Esophagus muscularis mucosa (tissue), 4 donors: ENCODE measurements at regions not wholly inside any gene's neighbourhood (a gene's known extent, or its start where the extent isn't known, plus 50 kb on each side); places are given as distances from the start of the nearest gene placed in this dataset.
A peak's percentile ranks its signal among the peaks of the same experiment; 100 is the strongest.

Source experiments
- DNase-seq: peaks from one replicate; pipeline ENCODE4 v3.0.0-alpha.2; 2017; ENCODE audit errors: extremely low spot score
- H3K27ac ChIP-seq, 4 donors: fragments of 200-600 bp; sonication (generic); replicated peaks in 1 of 4; 1 replicate in 3 of 4; 2 replicates in 1 of 4; pipeline ENCODE4 v1.5.1; 2016 to 2019; ENCODE audit warnings: mild to moderate bottlenecking in 1 of 4
- H3K27me3 ChIP-seq, 4 donors: fragments of 200-600 bp; sonication (generic); one replicate each; pipeline versions ENCODE4 v1.5.1 to v1.6.0; 2016 to 2019
- H3K36me3 ChIP-seq, 4 donors: fragments of 200-600 bp; sonication (generic); one replicate each; pipeline ENCODE4 v1.5.1; 2016 to 2019
- H3K4me1 ChIP-seq, 4 donors: fragments of 200-600 bp; sonication (generic); one replicate each; pipeline ENCODE4 v1.5.1; 2016 to 2019
- H3K4me3 ChIP-seq, 4 donors: fragments of 200-600 bp; sonication (generic); 1 replicate in 2 of 4; 2 replicates in 2 of 4; pipeline ENCODE4 v1.5.1; 2016 to 2019; ENCODE audit warnings: mild to moderate bottlenecking in 4 of 4, moderate library complexity in 1 of 4
- H3K9me3 ChIP-seq, 4 donors: fragments of 200-600 bp; sonication (generic); 1 replicate in 3 of 4; 2 replicates in 1 of 4; pipeline ENCODE4 v1.5.1; 2016 to 2019
- EP300 ChIP-seq: sonication (generic); formaldehyde crosslinking; IDR thresholded peaks from one replicate; pipeline ENCODE4 v1.6.1; 2017; ENCODE audit warnings: antibody characterized with exemption
- POLR2A ChIP-seq: fragments of 450-650 bp; IDR thresholded peaks from one replicate; pipeline ENCODE4 v1.6.1; 2017; ENCODE audit warnings: antibody characterized with exemption, moderate library complexity, mild to moderate bottlenecking, low read depth
- POLR2AphosphoS5 ChIP-seq, 2 donors: sonication (generic); formaldehyde crosslinking; IDR thresholded peaks; one replicate each; pipeline ENCODE4 v1.6.1; 2017; ENCODE audit warnings: antibody characterized with exemption in 2 of 2
- WGBS: methylation state at CpG from one replicate; pipeline ENCODE4 v1.1.5; 2018; 5-methylcytosine and 5-hydroxymethylcytosine counted together
- intact Hi-C: fragments of 100-400 bp; cut with DNase I; formaldehyde crosslinking; loops from one replicate; pipeline ENCODE4 v1.15.1; 2023
- TF ChIP-seq, protein P1 (sequence below), 3 experiments: fragments of 200-600 bp in 2 of 3; fragments of 450-650 bp in 1 of 3; sonication (generic) in 2 of 3; IDR thresholded peaks; one replicate each; pipeline ENCODE4 v1.5.1; 2017 to 2019; ENCODE audit warnings: antibody characterized with exemption in 3 of 3, mild to moderate bottlenecking in 2 of 3, moderate library complexity in 1 of 3

DNA sequence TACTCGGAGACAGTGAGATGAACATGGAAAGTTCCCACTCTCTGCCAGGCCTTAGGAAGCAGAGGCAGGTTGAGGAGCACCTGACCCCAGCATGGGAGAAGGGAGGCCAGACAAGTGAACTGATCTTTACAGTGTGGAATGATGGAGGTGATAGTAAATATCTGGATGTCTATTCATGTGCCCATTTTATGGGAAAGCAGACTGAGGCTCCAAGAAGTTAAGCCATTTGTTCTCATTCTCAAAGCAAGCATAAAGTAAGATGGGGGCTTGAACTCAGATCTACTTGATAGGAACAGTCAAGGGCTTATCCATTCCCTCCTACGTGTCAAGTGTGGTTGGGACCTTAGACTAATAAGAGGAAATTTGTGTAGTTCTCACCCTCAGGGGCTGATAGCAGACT, 461.5 kb downstream of the MN1 start:
- peak; percentile 34 for DNase-seq
- 86% methylated on average over 2 of the region's 2 CpGs for WGBS
- intact Hi-C loops: no loop called here

DNA sequence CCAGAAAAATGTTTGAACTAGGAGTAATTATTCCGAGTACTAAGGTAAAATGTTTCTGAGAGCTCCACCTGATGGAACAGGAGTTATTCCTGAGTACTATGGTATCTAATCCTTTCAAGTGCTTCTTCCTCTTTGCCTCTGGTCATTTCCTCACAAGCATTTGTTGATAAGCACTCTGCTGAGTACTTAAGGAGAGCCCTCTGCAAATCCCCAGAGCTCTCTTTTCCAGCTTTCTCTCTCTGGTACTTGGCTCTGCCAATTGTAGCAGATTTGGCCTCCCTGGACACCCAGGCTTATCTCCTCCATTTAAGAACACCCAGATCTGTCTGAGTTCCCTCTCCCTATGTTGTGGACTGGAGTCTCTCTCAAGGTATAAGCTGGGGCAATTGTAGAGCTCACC, 457.0 kb downstream of the MN1 start:
- no peak for TF ChIP-seq POLR2A
- TF ChIP-seq, protein P1, sequence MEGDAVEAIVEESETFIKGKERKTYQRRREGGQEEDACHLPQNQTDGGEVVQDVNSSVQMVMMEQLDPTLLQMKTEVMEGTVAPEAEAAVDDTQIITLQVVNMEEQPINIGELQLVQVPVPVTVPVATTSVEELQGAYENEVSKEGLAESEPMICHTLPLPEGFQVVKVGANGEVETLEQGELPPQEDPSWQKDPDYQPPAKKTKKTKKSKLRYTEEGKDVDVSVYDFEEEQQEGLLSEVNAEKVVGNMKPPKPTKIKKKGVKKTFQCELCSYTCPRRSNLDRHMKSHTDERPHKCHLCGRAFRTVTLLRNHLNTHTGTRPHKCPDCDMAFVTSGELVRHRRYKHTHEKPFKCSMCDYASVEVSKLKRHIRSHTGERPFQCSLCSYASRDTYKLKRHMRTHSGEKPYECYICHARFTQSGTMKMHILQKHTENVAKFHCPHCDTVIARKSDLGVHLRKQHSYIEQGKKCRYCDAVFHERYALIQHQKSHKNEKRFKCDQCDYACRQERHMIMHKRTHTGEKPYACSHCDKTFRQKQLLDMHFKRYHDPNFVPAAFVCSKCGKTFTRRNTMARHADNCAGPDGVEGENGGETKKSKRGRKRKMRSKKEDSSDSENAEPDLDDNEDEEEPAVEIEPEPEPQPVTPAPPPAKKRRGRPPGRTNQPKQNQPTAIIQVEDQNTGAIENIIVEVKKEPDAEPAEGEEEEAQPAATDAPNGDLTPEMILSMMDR (IDR thresholded peaks at IDR 0.05): no peak
- TF ChIP-seq EP300: no peak
- TF ChIP-seq POLR2AphosphoS5 (IDR thresholded peaks at IDR 0.05): no peak
- WGBS: 88% methylated on average over 1 of the region's 1 CpG
- Histone ChIP-seq H3K36me3 (no peaks in the 10 kb centered on the region), H3K27ac (no peak overlapping the region), H3K4me3 (no peak overlapping the region), H3K4me1 (no peaks in the 10 kb centered on the region), H3K27me3 (no peaks in the 10 kb centered on the region), H3K9me3 (peaks cover 0 to 24% (median 18%) of the 10 kb centered on the region in 4 donors)
- intact Hi-C loops: no loop called here
- DNase-seq: no peak

More for the DNA sequence above, 461.5 kb downstream of the MN1 start:
- Histone ChIP-seq H3K27ac (no peak overlapping the region), H3K4me3 (no peak overlapping the region), H3K9me3 (peaks cover 0 to 18% (median 16%) of the 10 kb centered on the region in 4 donors), H3K36me3 (no peaks in the 10 kb centered on the region), H3K27me3 (no peaks in the 10 kb centered on the region), H3K4me1 (no peaks in the 10 kb centered on the region)
- TF ChIP-seq, protein P1 (IDR thresholded peaks at IDR 0.05): no peak

DNA sequence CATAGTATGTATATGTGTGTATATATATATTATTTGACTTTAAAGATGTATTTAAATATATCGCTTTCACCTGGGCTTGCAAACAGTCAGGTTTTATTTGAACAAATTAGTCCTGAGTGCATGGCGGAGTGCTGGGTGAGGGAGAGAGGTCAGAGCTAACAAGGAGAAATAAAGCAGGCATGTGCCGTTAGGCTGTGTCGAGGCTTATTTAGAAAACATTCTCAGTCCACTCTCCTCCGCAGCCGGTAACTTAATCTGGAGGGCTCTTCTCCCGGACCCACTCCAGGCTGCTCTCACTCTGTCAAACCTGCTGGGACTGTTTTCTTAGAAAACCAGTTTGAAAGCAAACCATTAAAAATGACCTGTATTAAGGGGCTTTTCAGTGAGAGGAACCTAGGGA, 455.9 kb downstream of the MN1 start:
- H3K4me1 ChIP-seq: no peaks in the 10 kb centered on the region
- no peak overlapping the region for H3K4me3 ChIP-seq
- H3K9me3 ChIP-seq: peaks cover 0 to 25% (median 18%) of the 10 kb centered on the region in 4 donors
- DNase-seq: no peak
- intact Hi-C loops: no loop called here
- no peaks in the 10 kb centered on the region for H3K27me3 ChIP-seq
- no peaks in the 10 kb centered on the region for H3K36me3 ChIP-seq
- no peak for TF ChIP-seq POLR2A
- no peak for TF ChIP-seq POLR2AphosphoS5 (IDR thresholded peaks at IDR 0.05)
- TF ChIP-seq, protein P1 (IDR thresholded peaks at IDR 0.05): no peak
- TF ChIP-seq EP300: no peak
- WGBS: 78% methylated on average over 7 of the region's 7 CpGs
- H3K27ac ChIP-seq: no peak overlapping the region

DNA sequence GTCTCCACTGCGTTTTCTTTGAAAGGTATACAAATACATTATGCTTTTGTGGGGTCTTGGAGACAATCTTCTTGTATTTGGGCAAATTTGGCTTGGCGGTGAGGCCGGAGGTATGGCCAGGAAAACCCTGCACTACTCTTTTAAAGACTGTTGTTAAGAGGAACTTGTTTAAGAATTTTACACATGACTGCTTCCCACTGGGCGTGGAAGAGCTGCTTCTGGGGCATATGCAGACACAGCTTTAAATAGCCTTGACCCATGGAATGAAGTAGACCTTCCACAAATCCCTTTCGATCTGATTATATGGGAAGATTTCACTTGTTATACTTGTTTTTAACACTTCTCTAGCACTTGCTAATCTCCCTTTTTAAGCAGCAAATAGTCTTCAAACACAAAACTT, 453.6 kb downstream of the MN1 start:
- no peak for DNase-seq
- Histone ChIP-seq H3K9me3 (peaks cover 0 to 12% (median 4%) of the 10 kb centered on the region in 4 donors), H3K27ac (no peak overlapping the region), H3K4me1 (no peaks in the 10 kb centered on the region), H3K4me3 (no peak overlapping the region), H3K27me3 (no peaks in the 10 kb centered on the region), H3K36me3 (no peaks in the 10 kb centered on the region)
- intact Hi-C loops: no loop called here
- TF ChIP-seq, protein P1 (IDR thresholded peaks at IDR 0.05): no peak
- TF ChIP-seq POLR2AphosphoS5 (IDR thresholded peaks at IDR 0.05) (no peak), EP300 (no peak), POLR2A (no peak)
- 95% methylated on average over 5 of the region's 5 CpGs for WGBS

DNA sequence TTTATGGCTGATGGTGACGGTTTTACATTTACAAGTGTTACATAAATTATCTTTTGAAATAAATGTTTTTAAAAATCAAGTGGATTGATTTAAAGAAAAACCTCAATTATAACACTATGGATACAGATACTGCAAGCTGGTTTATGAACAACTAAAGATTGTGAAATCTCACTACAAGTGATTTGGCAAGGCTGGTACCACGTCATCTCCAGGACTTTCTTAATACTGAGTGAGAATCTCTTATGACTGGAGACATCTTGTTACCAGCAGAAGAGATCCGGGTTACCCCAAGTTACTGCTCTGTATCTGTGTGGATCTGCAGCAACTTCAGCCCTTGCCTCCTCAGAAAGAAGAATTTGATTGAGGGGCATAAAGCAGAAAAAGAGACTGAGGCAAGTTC, 452.9 kb downstream of the MN1 start:
- DNase-seq: no peak

More for the DNA sequence above, 452.9 kb downstream of the MN1 start:
- H3K27ac ChIP-seq: no peak overlapping the region
- WGBS: 83% methylated on average over 3 of the region's 3 CpGs
- H3K4me1 ChIP-seq: no peaks in the 10 kb centered on the region
- H3K9me3 ChIP-seq: peaks cover 0 to 12% (median 4%) of the 10 kb centered on the region in 4 donors
- intact Hi-C loops: no loop called here
- TF ChIP-seq POLR2A (no peak), EP300 (no peak), POLR2AphosphoS5 (IDR thresholded peaks at IDR 0.05) (no peak)
- TF ChIP-seq, protein P1 (IDR thresholded peaks at IDR 0.05): no peak
- no peaks in the 10 kb centered on the region for H3K27me3 ChIP-seq
- no peaks in the 10 kb centered on the region for H3K36me3 ChIP-seq
- no peak overlapping the region for H3K4me3 ChIP-seq
